HepG2 (cell line): ENCODE measurements at regions not wholly inside any gene's neighbourhood (a gene's known extent, or its start where the extent isn't known, plus 50 kb on each side); places are given as distances from the start of the nearest gene placed in this dataset.

Source experiments
- ATAC-seq: fragments of 200-7000 bp; cut with Tn5 transposase; 3 replicates; pipeline ENCODE4 v1.9.1; 2020; ENCODE audit warnings: mild to moderate bottlenecking, moderate library complexity
- BruUV-seq: library from RNA; stranded (reverse); fragments of 400-500 nt; replicated peaks from 2 replicates; lab custom pipeline; 2021; lab: Mats Ljungman, UMichigan
- CTCF ChIA-PET: fragments of 300-600 bp; formaldehyde crosslinking; extraction: SDS; loops from one replicate; lab custom pipeline; 2021; ENCODE audit warnings: low total read pairs, inconsistent platforms, low intra/inter-chr PET ratio; lab: Yijun Ruan, JAX
- POLR2A ChIA-PET: fragments of 350-600 bp; sonication (Branson Sonifier 250); formaldehyde crosslinking; loops from one replicate; lab custom pipeline; 2020; ENCODE audit warnings: antibody characterized with exemption, inconsistent platforms; lab: Yijun Ruan, JAX
- DNase-seq: peaks from one replicate; pipeline ENCODE4 v3.0.0-alpha.2; 2015; ENCODE audit warnings: low spot score
- FAIRE-seq: peaks from 3 replicates; lab custom pipeline; 2011; peaks lifted over from hg19 to GRCh38; lab: Jason Lieb, UNC
- H2AFZ ChIP-seq: one replicate; pipeline ENCODE4 v1.6.1; 2011; ENCODE audit warnings: low read length, inconsistent platforms
- H3K27ac ChIP-seq: fragments of 300-600 bp; 3 replicates; pipeline ENCODE4 v1.8.0; 2011; ENCODE audit warnings: mixed run types, mild to moderate bottlenecking, mixed read lengths, low read length, inconsistent platforms; ENCODE audit not compliant: insufficient read depth; ENCODE audit errors: extremely low read length
- H3K27me3 ChIP-seq, 2 experiments: fragments of 200-600 bp in 1 of 2; 2 replicates in 1 of 2; 3 replicates in 1 of 2; pipeline versions ENCODE4 v1.6.0 to v1.8.0; 2011; ENCODE audit warnings: low read length in 2 of 2, mild to moderate bottlenecking in 2 of 2, moderate library complexity in 2 of 2, inconsistent platforms in 1 of 2; ENCODE audit not compliant: insufficient read depth in 2 of 2, control insufficient read depth in 1 of 2
- H3K36me3 ChIP-seq, 2 experiments: fragments of 200-600 bp in 1 of 2; replicated peaks in 1 of 2; 2 replicates in 1 of 2; 3 replicates in 1 of 2; pipeline versions ENCODE4 v1.5.1 to v1.8.0; 2011; ENCODE audit warnings: low read length in 2 of 2, inconsistent platforms in 1 of 2; ENCODE audit not compliant: insufficient read depth in 2 of 2, control insufficient read depth in 1 of 2
- H3K4me1 ChIP-seq: 2 replicates; pipeline ENCODE4 v1.5.1; 2012; ENCODE audit warnings: low read length, inconsistent platforms; ENCODE audit not compliant: insufficient read depth
- H3K4me2 ChIP-seq: 2 replicates; pipeline ENCODE4 v1.6.0; 2011; ENCODE audit warnings: low read depth, low read length, inconsistent platforms
- H3K4me3 ChIP-seq, 3 experiments: fragments of 200-600 bp in 1 of 3; sonication (generic), shearing (Covaris generic) in 1 of 3; replicated peaks in 1 of 3; 2 replicates each; pipeline ENCODE4 v1.5.1; 2011 to 2016; ENCODE audit warnings: low read length in 3 of 3, inconsistent platforms in 2 of 3, low read depth in 2 of 3, mild to moderate bottlenecking in 2 of 3, control low read depth in 1 of 3, mixed read lengths in 1 of 3; ENCODE audit not compliant: insufficient read depth in 1 of 3
- H3K79me2 ChIP-seq: one replicate; pipeline ENCODE4 v1.6.1; 2011; ENCODE audit warnings: low read length, inconsistent platforms; ENCODE audit not compliant: insufficient read depth
- H3K9ac ChIP-seq: 2 replicates; pipeline ENCODE4 v1.6.0; 2011; ENCODE audit warnings: mild to moderate bottlenecking, low read depth, low read length, inconsistent platforms; ENCODE audit not compliant: insufficient read depth
- H3K9me3 ChIP-seq: 2 replicates; pipeline ENCODE4 v1.5.1; 2012; ENCODE audit warnings: mild to moderate bottlenecking, low read length
- H4K20me1 ChIP-seq: 2 replicates; pipeline ENCODE4 v1.6.0; 2011; ENCODE audit warnings: inconsistent platforms, mild to moderate bottlenecking, low read length, moderate library complexity; ENCODE audit not compliant: insufficient read depth
- ARID2 ChIP-seq: sonication (generic); formaldehyde crosslinking; IDR thresholded peaks from 2 replicates; pipeline ENCODE4 v1.8.1; 2022; ENCODE audit warnings: mild to moderate bottlenecking, missing genetic modification reagents, borderline replicate concordance
- FOXC1 ChIP-seq: sonication (generic); formaldehyde crosslinking; IDR thresholded peaks from 2 replicates; pipeline ENCODE4 v1.8.0; 2022; ENCODE audit warnings: mild to moderate bottlenecking, missing genetic modification reagents, borderline replicate concordance
- FOXP4 ChIP-seq: sonication (generic); formaldehyde crosslinking; IDR thresholded peaks from 2 replicates; pipeline ENCODE4 v1.4.0; 2020; ENCODE audit warnings: missing genetic modification reagents
- IKZF1 ChIP-seq: fragments of 450-650 bp; IDR thresholded peaks from 2 replicates; pipeline ENCODE4 v1.7.1; 2016
- ISL2 ChIP-seq: sonication (generic); formaldehyde crosslinking; IDR thresholded peaks from 2 replicates; pipeline ENCODE4 v1.5.0; 2020; ENCODE audit warnings: missing genetic modification reagents
- KDM3A ChIP-seq: IDR thresholded peaks from 2 replicates; pipeline ENCODE4 v1.6.1; 2018; ENCODE audit warnings: low read depth, missing compliant biosample characterization
- KDM6A ChIP-seq: IDR thresholded peaks from 2 replicates; pipeline ENCODE4 v1.6.1; 2016; ENCODE audit warnings: low read depth
- MAX ChIP-seq: IDR thresholded peaks from 2 replicates; pipeline ENCODE4 v1.6.1; 2012; ENCODE audit warnings: inconsistent platforms
- MTA3 ChIP-seq: sonication (generic); formaldehyde crosslinking; IDR thresholded peaks from 2 replicates; pipeline ENCODE4 v1.4.0; 2020; ENCODE audit warnings: missing genetic modification reagents
- MYNN ChIP-seq: sonication (generic); formaldehyde crosslinking; IDR thresholded peaks from 2 replicates; pipeline ENCODE4 v1.4.0; 2020; ENCODE audit warnings: mild to moderate bottlenecking, low read depth, missing genetic modification reagents
- MZF1 ChIP-seq: sonication (generic); formaldehyde crosslinking; IDR thresholded peaks from 2 replicates; pipeline ENCODE4 v1.8.1; 2023; ENCODE audit warnings: mild to moderate bottlenecking, missing genetic modification reagents, borderline replicate concordance
- NCOA5 ChIP-seq: sonication (generic); formaldehyde crosslinking; IDR thresholded peaks from 2 replicates; pipeline ENCODE4 v1.4.0; 2020; ENCODE audit warnings: missing genetic modification reagents
- NONO ChIP-seq, 2 experiments: fragments of 450-650 bp in 1 of 2; sonication (generic) in 1 of 2; formaldehyde crosslinking in 1 of 2; IDR thresholded peaks in 1 of 2; conservative IDR thresholded peaks in 1 of 2; 2 replicates each; pipeline versions ENCODE4 v1.6.1 to v1.8.0; 2017 to 2022; ENCODE audit warnings: mild to moderate bottlenecking in 1 of 2, missing genetic modification reagents in 1 of 2, moderate library complexity in 1 of 2
- SETDB1 ChIP-seq: sonication (generic); formaldehyde crosslinking; IDR thresholded peaks from 2 replicates; pipeline ENCODE4 v1.5.1; 2020; ENCODE audit warnings: missing genetic modification reagents, mild to moderate bottlenecking, borderline replicate concordance
- ZBTB7A ChIP-seq: sonication (generic); formaldehyde crosslinking; IDR thresholded peaks from 2 replicates; pipeline ENCODE4 v1.8.0; 2022; ENCODE audit warnings: mild to moderate bottlenecking, missing genetic modification reagents
- ZNF274 ChIP-seq: sonication (generic); formaldehyde crosslinking; IDR thresholded peaks from 2 replicates; pipeline ENCODE4 v1.5.1; 2020; ENCODE audit warnings: mild to moderate bottlenecking, missing genetic modification reagents
- ZNF281 ChIP-seq: sonication (generic); formaldehyde crosslinking; IDR thresholded peaks from 2 replicates; pipeline ENCODE4 v1.4.0; 2020; ENCODE audit warnings: missing genetic modification reagents, borderline replicate concordance
- ZNF550 ChIP-seq: sonication (generic); formaldehyde crosslinking; IDR thresholded peaks from 2 replicates; pipeline ENCODE4 v1.4.0; 2020; ENCODE audit warnings: mild to moderate bottlenecking, missing genetic modification reagents, borderline replicate concordance
- ZNF605 ChIP-seq: sonication (generic); formaldehyde crosslinking; IDR thresholded peaks from 2 replicates; pipeline ENCODE4 v1.8.0; 2022; ENCODE audit warnings: mild to moderate bottlenecking, missing genetic modification reagents
- ZNF747 ChIP-seq: sonication (generic); formaldehyde crosslinking; IDR thresholded peaks from 2 replicates; pipeline ENCODE4 v1.8.1; 2023; ENCODE audit warnings: missing genetic modification reagents, mild to moderate bottlenecking, borderline replicate concordance
- ZNF773 ChIP-seq: sonication (generic); formaldehyde crosslinking; IDR thresholded peaks from 2 replicates; pipeline ENCODE4 v1.4.0; 2020; ENCODE audit warnings: missing genetic modification reagents, borderline replicate concordance
- ZZZ3 ChIP-seq: sonication (generic); formaldehyde crosslinking; IDR thresholded peaks from 2 replicates; pipeline ENCODE4 v1.4.0; 2020; ENCODE audit warnings: missing genetic modification reagents, mild to moderate bottlenecking, borderline replicate concordance
- WGBS: methylation state at CpG from one replicate; pipeline ENCODE4 v1.1.6; 2017; ENCODE audit warnings: low lambda C conversion rate; 5-methylcytosine and 5-hydroxymethylcytosine counted together
- in situ Hi-C: cut with HindIII; loops from 2 replicates; pipeline ENCODE4 v1.10.0; 2017; ENCODE audit warnings: low pct_unique_long_range_greater_than_20kb; ENCODE audit not compliant: extremely low pct_ligation_motif_present
- intact Hi-C: fragments of 100-400 bp; cut with micrococcal nuclease; formaldehyde crosslinking; loops from one replicate; pipeline ENCODE4 v1.10.0; 2022; ENCODE audit not compliant: unreplicated experiment

GRCh38 chr13:106744516-106744915 is 176.6 kb upstream of the ARGLU1 start (continued):
- TF ChIP-seq FOXP4 (CRISPR knock-in tag) (no peak), KDM3A (CRISPR knock-in tag) (no peak), ZNF274 (no peak), NCOA5 (CRISPR knock-in tag) (no peak), ISL2 (CRISPR knock-in tag) (no peak)

- Histone ChIP-seq H3K4me3 (no peak overlapping the region), H3K79me2 (no peaks in the 10 kb centered on the region), H3K27me3 (no peaks in the 10 kb centered on the region), H4K20me1 (no peaks in the 10 kb centered on the region), H3K4me2 (no peak overlapping the region), H3K9ac (no peak overlapping the region), H3K4me1 (no peaks in the 10 kb centered on the region), H3K9me3 (no peaks in the 10 kb centered on the region), H3K27ac (no peak overlapping the region), H3K36me3 (no peaks in the 10 kb centered on the region), H2AFZ (no peak overlapping the region)
- in situ Hi-C loops, result no loop called here
- ChIA-PET CTCF (no interaction called here), POLR2A (no interaction called here)
- FAIRE-seq (no peak), DNase-seq (no peak), ATAC-seq (no peak)
- BruUV-seq, result no TSS peak
- intact Hi-C loops, result no loop called here
- 22% methylated on average over 9 of the region's 10 CpGs for WGBS
- TF ChIP-seq ZNF550 (CRISPR knock-in tag) (no peak), ZNF773 (no peak), IKZF1 (no peak), FOXC1 (CRISPR knock-in tag) (no peak), MTA3 (CRISPR knock-in tag) (no peak), ZNF281 (no peak), ZZZ3 (CRISPR knock-in tag) (no peak), ZBTB7A (no peak), KDM6A (no peak), NONO (IDR thresholded peaks at IDR 0.05) (no peak), NONO (CRISPR knock-in tag; conservative IDR thresholded peaks at IDR 0.05) (no peak), ARID2 (CRISPR knock-in tag) (no peak), ZNF747 (CRISPR knock-in tag) (no peak), MYNN (CRISPR knock-in tag) (no peak), MZF1 (no peak), ZNF605 (CRISPR knock-in tag) (no peak), MAX (no peak), SETDB1 (CRISPR knock-in tag) (no peak)
These were observed 170.3 kb upstream of the ARGLU1 start for GRCh38 chr13:106738186-106738678.
